ENCODE measurements at regions not wholly inside any gene's neighbourhood (a gene's known extent, or its start where the extent isn't known, plus 50 kb on each side); places are given as distances from the start of the nearest gene placed in this dataset.

GRCh38 chr1:208421486-208421885 is 177.3 kb upstream of the PLXNA2 start:
- no peak for DNase-seq

GRCh38 chr1:208423526-208423925 is 179.3 kb upstream of the PLXNA2 start:
- DNase-seq, result no peak

GRCh38 chr1:208425096-208425495 is 180.9 kb upstream of the PLXNA2 start:
- DNase-seq, result no peak

DNA sequence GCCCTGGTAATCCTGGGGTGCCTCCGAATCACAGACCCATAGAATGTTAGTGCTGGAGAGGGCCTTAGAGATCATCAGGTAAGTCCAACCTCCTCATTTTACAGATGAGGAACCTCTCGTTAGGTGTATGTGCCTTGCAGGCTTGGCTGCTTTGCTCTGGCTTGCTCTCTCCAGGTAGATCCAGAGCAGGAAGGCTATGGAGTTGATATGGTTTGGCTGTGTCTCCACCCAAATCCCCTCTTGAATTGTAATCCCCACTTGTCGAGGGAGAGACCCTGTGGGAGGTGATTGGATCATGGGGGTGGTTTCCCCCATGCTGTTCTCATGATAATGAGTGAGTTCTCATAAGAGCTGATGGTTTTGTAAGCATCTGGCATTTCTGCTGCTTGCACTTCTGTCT is 186.0 kb upstream of the PLXNA2 start:
- DNase-seq, result no peak

- DNase-seq, result no peak
Measured at GRCh38 chr1:208431721-208432120, 187.5 kb upstream of the PLXNA2 start.

DNA sequence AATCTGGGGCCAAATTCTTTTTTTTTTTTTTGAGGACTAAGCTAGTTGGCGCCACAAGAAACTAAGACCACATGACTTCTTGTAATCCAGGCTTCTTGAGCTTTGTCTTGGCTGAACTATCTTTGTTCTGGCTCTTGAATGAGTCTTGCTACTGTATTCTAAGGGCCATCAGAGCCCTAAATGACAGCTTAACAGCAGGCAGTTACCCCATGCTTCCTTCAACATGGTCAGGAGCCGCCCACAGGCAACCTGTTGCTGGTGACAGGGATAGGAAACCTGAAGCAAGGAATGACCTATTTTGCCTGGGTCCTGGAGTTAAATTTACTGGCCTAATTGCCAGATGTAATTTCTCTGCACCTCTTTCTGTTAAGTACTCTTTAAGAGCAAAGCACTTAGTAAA is 188.2 kb upstream of the PLXNA2 start:
- no peak for DNase-seq

GRCh38 chr1:208433086-208433485 is 188.9 kb upstream of the PLXNA2 start:
- no peak for DNase-seq

- DNase-seq, result no peak
Measured at GRCh38 chr1:208433971-208434370, 189.8 kb upstream of the PLXNA2 start.

DNA sequence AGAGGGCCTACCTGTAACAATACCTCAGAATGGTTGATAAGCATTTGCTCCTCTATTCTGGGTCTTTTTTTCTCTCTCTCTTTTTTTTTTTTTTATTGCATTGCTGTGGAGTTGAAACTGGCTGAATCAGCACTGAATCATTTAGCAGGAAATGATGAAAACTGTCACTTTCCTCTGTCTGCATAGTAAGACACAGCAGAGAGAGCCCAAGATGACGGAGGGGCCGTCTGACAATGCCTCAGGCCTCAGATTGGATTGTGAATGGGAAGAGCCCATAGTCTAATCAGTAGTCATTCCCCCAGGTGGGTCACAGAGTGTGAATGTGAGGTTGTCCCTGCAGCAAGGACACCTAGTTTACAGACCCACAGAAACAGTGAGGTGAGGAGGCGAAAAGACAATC is 193.2 kb upstream of the PLXNA2 start:
- DNase-seq, result no peak

DNA sequence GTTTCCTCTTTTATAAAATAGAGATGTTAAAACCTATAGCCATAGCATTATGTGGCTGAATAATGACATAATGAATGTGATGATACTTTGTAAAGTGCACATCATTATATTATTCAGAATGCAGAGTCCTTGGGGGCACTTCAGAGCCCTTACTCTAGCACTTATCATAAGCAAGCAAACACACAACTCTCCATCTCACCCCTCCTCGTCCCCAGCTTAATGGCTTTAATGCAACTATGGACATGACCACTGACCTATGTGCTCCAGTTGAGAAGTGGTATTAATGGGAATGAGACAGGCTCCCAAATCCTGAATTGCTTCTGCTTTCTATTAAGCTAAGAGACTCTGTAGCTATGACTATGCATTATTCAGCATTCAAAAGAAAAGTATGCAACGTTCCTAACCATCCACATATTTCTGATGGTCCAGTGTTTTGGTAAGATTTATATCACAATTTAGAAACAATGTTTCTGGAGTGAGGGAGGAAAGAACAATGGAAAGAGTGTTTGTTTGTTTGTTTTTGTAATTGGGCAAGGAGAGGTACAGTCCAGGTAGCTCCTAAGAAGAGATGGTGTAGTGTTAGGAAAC is 194.0 kb upstream of the PLXNA2 start:
- DNase-seq, result no peak

- no peak for DNase-seq
Measured at GRCh38 chr1:208445758-208446203, 201.6 kb upstream of the PLXNA2 start.

- DNase-seq, result no peak
Measured at GRCh38 chr1:208446271-208446691, 202.1 kb upstream of the PLXNA2 start.

- DNase-seq, result no peak
Measured at GRCh38 chr1:208448425-208448824, 204.2 kb upstream of the PLXNA2 start.

- DNase-seq, result peak; percentile 42
Measured at GRCh38 chr1:208449951-208450350, 205.8 kb upstream of the PLXNA2 start.

GRCh38 chr1:208450958-208451357 is 206.8 kb upstream of the PLXNA2 start:
- DNase-seq, result no peak

DNA sequence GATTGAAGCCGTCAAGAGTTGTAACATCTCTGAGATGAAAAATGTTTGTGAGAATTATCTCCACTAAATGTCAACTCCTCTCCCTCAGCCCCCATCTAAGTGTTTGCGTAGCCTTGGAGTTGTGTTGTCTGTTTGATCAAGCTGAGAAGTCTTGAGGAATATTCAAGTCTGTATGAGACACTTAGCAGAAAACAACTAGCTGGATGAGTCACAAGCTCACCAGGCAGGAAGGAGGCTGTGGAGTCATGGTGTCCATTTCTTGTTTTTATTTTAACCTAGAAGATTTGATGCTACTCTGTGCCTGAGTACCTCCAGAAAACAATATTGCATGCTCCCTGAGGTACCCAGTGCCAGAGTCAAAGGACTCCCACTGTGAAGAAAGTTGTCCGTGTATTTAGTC is 211.6 kb upstream of the PLXNA2 start:
- DNase-seq, result no peak

DNA sequence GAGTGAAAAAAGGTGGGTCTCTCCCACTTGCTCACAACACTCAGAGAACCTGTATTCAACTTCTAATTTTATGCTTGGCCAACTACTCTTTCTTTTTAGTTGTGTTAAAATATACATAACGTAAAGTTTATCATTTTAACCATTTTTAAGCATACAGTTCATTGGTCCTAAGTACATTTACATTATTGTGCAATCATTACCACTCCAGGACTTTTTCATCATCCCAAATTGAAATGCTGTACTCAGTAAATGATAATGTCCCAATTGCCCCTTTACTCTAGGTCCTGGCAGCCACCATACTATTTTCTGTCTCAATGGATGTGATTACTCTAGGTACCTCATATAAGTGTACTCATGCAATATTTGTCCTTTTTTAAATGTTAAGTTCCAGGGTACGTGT is 212.3 kb upstream of the PLXNA2 start:
- no peak for DNase-seq

DNA sequence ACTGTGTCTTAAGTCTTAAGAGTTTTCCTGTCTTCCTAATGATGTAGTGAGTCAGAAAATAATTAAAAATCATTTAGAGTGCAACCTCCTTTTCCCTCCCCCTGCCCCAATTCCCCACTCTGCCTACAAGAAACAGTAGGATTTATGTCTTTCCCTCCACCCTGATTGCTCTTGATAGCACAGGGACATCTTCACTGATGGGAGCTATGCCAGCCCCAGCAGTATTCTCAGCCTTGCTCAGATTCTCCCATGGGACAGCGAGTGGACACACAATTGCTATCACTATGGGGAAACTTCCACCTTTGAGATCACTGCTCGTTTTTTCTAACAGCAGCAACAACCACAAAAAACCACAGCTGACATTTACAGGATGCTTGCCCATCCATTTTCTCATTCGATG is 216.6 kb upstream of the PLXNA2 start:
- DNase-seq, result no peak

DNA sequence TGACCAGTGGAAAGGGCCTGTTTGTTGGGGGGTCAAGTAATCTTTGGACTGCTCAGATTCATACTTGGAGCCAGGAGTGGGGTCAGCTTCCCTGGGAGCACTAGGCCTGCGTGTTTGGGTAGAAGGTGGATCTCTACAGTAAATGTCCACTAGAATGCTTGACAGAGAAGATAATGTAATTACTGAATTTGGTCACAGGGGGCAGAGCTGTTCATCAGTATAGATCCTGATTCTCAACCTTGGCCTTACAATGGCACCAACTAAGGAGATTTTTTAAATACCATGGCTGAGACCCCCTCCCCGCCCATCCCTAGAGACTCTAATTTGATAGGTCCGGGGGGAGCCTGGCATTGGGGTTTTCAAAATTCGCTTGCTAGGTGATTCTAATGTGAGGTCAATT is 217.5 kb upstream of the PLXNA2 start:
- DNase-seq, result no peak

- DNase-seq, result no peak
Measured at GRCh38 chr1:208462761-208463160, 218.6 kb upstream of the PLXNA2 start.

GRCh38 chr1:208465266-208465665 is 221.1 kb upstream of the PLXNA2 start:
- no peak for DNase-seq

DNA sequence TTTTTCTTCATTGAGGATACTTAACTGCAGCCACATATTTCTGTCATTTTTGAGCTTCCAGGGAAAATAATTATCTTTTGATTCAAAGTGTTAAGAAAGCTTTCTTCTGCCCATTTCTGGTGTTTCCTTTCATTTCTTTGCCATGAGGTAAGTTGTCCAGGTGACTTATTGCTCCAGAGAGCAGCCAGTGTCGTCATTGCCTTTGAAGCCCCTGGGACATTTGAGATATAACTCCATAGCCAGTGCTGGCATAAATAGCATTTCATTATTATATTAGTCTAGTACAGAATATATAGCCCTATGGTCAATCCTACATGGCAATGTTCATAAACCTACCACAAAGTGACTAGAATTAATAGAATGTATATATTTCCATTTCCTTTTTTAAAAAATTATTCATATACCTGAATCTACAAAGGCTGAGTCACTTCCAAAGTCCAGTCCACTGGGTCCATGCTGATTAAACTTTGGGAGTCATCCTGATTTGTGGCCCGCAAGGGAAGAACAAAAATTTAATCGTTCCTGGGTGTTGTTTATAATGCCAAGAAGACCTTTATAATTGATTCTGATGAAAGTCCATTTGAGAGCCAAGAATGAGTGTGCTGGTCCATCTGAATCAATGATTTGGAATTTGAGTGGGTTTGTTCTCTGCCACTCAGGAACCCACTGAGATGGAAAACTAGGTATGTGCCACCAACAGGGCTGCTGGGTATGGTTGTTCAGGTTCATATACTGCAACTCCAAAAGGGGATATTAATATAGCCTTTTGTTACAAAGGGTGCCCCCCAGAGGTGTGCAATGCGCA is 221.8 kb upstream of the PLXNA2 start:
- no peak for DNase-seq

GRCh38 chr1:208467151-208467780 is 223.1 kb upstream of the PLXNA2 start:
- no peak for DNase-seq

- no peak for DNase-seq
Measured at GRCh38 chr1:208475449-208475848, 231.3 kb upstream of the PLXNA2 start.
